Activated naive CD8-positive, alpha-beta T cell treated with anti-CD3 and anti-CD28 coated beads for 36 hours (primary cell): ENCODE measurements at regions not wholly inside any gene's neighbourhood (a gene's known extent, or its start where the extent isn't known, plus 50 kb on each side); places are given as distances from the start of the nearest gene placed in this dataset.
A peak's percentile ranks its signal among the peaks of the same experiment; 100 is the strongest.
"Not testable (repeated sequence)": the region's sequence is repeated elsewhere in the genome, so short reads cannot be mapped to it uniquely, and the experiment has no call there.

Experiments
- DNase-seq: peaks from one replicate; pipeline ENCODE4 v3.0.0; 2021
- H3K27ac Mint-ChIP-seq: one replicate; pipeline ENCODE4 v1.8.0; 2022; ENCODE audit warnings: mild to moderate bottlenecking, moderate library complexity, mixed read lengths
- H3K27me3 Mint-ChIP-seq: one replicate; pipeline ENCODE4 v1.8.0; 2022; ENCODE audit warnings: mild to moderate bottlenecking, mixed read lengths
- H3K36me3 Mint-ChIP-seq: one replicate; pipeline ENCODE4 v1.8.0; 2021; ENCODE audit warnings: mild to moderate bottlenecking, mixed read lengths
- H3K4me1 Mint-ChIP-seq: one replicate; pipeline ENCODE4 v1.8.0; 2021; ENCODE audit warnings: mixed read lengths
- H3K4me3 Mint-ChIP-seq: one replicate; pipeline ENCODE4 v1.8.0; 2022; ENCODE audit warnings: mild to moderate bottlenecking, moderate library complexity, mixed read lengths
- H3K9me3 Mint-ChIP-seq: one replicate; pipeline ENCODE4 v1.8.0; 2022; ENCODE audit warnings: mixed read lengths

DNA sequence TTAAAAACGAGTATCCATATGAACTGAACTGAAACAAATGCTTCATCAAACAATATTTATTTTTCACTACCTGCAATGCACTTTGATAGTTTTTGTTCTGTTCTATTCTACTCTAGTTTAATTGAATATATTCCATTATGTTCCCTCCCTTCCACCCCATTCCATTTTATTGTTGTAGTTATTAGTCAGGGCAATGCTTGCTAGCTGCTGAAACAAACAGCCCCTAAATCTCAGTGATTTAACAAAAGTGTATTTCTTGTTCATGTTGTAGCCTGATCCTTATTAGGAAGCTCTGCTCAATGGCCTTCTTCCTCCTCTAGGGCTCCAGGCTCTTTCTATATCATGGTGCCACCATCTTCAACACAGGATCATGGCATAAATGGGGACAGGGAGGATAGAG is 122.3 kb upstream of the RAI2 start:
- H3K9me3 Mint-ChIP-seq: peaks cover 2% of the 10 kb centered on the region
- H3K27ac Mint-ChIP-seq: no peak overlapping the region
- no peaks in the 10 kb centered on the region for H3K27me3 Mint-ChIP-seq
- DNase-seq: no peak
- no peaks in the 10 kb centered on the region for H3K36me3 Mint-ChIP-seq
- peaks cover 15% of the 10 kb centered on the region for H3K4me1 Mint-ChIP-seq
- H3K4me3 Mint-ChIP-seq: no peak overlapping the region

- H3K9me3 Mint-ChIP-seq: no peaks in the 10 kb centered on the region
- H3K27ac Mint-ChIP-seq: no peak overlapping the region
- no peak overlapping the region for H3K4me3 Mint-ChIP-seq
Measured at GRCh38 chrX:17977696-17978095, 116.6 kb upstream of the RAI2 start.

GRCh38 chrX:17976955-17977354 is 115.9 kb upstream of the RAI2 start:
- H3K36me3 Mint-ChIP-seq: no peaks in the 10 kb centered on the region
- H3K27me3 Mint-ChIP-seq: no peaks in the 10 kb centered on the region
- H3K27ac Mint-ChIP-seq: no peak overlapping the region
- H3K9me3 Mint-ChIP-seq: no peaks in the 10 kb centered on the region
- H3K4me1 Mint-ChIP-seq: no peaks in the 10 kb centered on the region
- no peak overlapping the region for H3K4me3 Mint-ChIP-seq
- DNase-seq: no peak

More at GRCh38 chrX:17977696-17978095, 116.6 kb upstream of the RAI2 start:
- no peaks in the 10 kb centered on the region for H3K4me1 Mint-ChIP-seq
- H3K27me3 Mint-ChIP-seq: no peaks in the 10 kb centered on the region
- DNase-seq: no peak
- H3K36me3 Mint-ChIP-seq: no peaks in the 10 kb centered on the region

GRCh38 chrX:17975349-17975748 is 114.3 kb upstream of the RAI2 start:
- not testable (repeated sequence) for H3K36me3 Mint-ChIP-seq, H3K9me3 Mint-ChIP-seq, DNase-seq

DNA sequence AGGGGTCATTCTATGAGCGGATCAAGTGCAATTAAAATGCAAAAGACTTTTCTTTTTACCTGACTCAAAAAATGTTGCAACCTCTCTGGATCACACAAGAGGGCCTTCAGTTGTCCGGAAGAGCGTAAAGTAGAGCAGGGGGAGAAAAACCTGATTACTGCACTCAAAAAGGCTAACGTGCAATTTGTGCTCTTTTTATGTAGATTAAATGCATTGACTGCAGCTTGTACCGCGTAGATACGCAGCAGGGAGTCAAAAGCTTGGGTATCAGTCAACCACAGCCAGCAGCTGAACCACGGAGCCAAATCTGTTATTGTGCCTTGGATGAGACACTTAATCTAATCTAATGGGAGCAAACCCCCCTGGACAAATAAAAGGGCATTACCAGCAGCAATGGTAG is 107.3 kb upstream of the RAI2 start:
- H3K27me3 Mint-ChIP-seq: no peaks in the 10 kb centered on the region
- H3K27ac Mint-ChIP-seq: no peak overlapping the region
- H3K4me1 Mint-ChIP-seq: no peaks in the 10 kb centered on the region
- H3K4me3 Mint-ChIP-seq: no peak overlapping the region
- H3K9me3 Mint-ChIP-seq: no peaks in the 10 kb centered on the region
- DNase-seq: no peak
- H3K36me3 Mint-ChIP-seq: no peaks in the 10 kb centered on the region

More at GRCh38 chrX:17975349-17975748, 114.3 kb upstream of the RAI2 start:
- not testable (repeated sequence) for H3K4me3 Mint-ChIP-seq, H3K27me3 Mint-ChIP-seq, H3K4me1 Mint-ChIP-seq, H3K27ac Mint-ChIP-seq

DNA sequence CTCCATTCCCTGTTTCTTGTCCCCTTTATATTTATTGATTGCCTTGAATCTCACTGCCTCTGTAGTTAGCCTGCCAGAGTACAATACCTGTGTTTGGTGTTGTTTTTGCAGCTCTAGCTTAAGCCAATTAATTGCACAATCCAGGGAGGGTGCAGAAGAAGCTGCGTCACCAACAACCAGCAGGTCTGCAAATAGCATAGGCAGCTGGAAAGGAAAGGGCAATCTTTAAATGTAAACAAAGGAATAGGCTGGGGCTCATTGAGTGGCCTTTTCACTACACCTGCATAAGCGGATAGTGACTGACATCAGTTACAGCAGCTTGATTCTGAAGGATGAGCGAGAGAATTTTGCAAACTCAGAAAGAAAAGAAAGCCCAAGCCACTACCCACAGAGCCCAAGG is 106.8 kb upstream of the RAI2 start:
- no peaks in the 10 kb centered on the region for H3K9me3 Mint-ChIP-seq
- H3K36me3 Mint-ChIP-seq: no peaks in the 10 kb centered on the region
- no peak for DNase-seq
- no peaks in the 10 kb centered on the region for H3K4me1 Mint-ChIP-seq
- no peaks in the 10 kb centered on the region for H3K27me3 Mint-ChIP-seq
- no peak overlapping the region for H3K4me3 Mint-ChIP-seq
- H3K27ac Mint-ChIP-seq: no peak overlapping the region

DNA sequence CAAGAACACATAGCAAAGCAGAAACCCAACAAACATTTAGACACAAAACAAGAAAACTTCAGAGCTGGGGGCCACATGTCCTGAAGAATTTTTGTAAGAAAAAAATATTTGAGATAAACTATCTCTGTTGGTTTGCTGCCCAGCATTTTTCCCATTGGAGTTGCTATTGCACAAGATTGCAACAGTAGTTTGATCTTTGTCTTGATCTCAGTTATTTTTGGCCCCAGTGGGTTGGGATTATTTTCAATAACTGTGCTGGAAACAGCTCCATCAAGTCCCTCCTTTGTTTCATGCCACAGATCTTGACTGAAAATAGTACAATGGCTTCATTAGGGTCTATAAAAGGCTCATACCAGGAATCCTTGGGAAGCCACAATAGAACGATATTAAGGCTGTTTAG is 103.8 kb upstream of the RAI2 start:
- Mint-ChIP-seq H3K4me1 (no peaks in the 10 kb centered on the region), H3K27ac (no peak overlapping the region), H3K27me3 (no peaks in the 10 kb centered on the region), H3K36me3 (no peaks in the 10 kb centered on the region), H3K9me3 (no peaks in the 10 kb centered on the region), H3K4me3 (no peak overlapping the region)
- DNase-seq: no peak

DNA sequence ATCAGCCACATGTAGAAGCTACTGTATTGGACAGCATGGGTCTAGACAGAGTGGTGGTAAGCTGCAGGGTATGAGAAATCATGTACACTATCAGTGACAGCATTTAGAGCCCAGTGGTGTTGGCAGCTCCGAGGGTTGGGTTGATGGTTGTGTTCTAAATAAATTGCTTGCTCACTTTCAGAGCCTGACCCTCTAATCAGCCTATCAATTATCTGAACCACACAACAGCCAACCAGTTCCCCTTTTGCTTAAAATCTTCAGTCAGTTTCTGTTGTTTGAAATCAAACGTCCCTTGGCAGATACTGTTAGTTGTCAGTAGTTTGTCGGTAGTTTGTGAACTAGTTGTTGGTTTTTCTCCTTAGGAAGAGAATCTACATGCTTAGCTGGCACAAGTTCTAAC is 99.8 kb upstream of the RAI2 start:
- Mint-ChIP-seq H3K36me3 (no peaks in the 10 kb centered on the region), H3K4me3 (no peak overlapping the region), H3K27me3 (peaks cover 3% of the 10 kb centered on the region), H3K4me1 (no peaks in the 10 kb centered on the region), H3K9me3 (no peaks in the 10 kb centered on the region), H3K27ac (no peak overlapping the region)
- no peak for DNase-seq

DNA sequence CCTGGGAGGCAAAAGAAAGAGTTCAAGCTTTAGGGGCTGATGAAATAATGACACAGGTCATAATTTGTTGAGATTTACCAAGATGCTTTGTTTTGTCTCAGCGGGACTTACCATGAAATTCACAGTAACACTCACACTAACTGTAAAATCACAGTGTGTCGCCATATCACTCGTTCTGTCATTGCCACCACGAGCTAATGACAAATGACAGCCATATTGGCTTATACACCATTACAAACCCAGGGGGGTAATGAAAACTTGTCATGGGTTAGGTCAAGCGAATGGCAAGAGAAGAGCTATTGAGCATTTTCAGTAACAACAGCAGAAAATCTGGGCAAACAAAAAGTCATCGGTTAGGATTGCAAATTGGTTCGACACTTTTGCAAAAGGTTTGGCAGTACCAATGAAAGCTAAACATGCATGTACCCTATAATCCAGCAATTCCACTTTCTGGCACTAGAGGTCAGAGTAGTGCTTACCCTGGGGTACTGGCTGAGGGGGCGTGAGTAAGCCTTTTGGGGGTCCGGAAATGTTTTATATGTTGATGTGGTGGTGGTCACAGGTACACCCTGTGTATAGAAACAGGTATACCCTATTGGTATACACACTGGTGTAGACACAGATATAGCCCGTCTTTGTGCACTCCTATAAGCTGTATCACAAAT is 83.9 kb upstream of the RAI2 start:
- Mint-ChIP-seq H3K27ac (no peak overlapping the region), H3K9me3 (no peaks in the 10 kb centered on the region), H3K27me3 (no peaks in the 10 kb centered on the region), H3K36me3 (no peaks in the 10 kb centered on the region), H3K4me1 (no peaks in the 10 kb centered on the region), H3K4me3 (no peak overlapping the region)
- peak; percentile 3 for DNase-seq

DNA sequence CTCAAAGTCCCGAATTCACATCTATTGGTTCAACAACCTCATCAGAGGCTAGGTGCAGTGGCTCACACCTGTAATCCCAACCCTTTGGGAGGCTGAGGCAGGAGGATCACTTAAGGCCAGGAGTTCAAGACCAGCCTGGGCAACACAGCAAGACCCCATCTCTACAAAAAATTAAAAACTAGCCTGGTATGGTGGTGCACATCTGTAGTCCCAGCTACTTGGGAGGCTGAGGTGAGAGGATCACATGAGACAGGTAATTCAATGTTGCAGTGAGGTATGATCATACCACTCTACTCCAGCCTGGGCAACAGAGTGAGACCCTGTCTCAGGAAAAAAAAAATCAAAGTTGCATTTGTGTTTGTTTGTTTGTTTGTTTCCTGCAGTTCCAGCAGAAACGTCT is 80.1 kb upstream of the RAI2 start:
- H3K27ac Mint-ChIP-seq, H3K9me3 Mint-ChIP-seq, H3K4me1 Mint-ChIP-seq, H3K36me3 Mint-ChIP-seq, H3K27me3 Mint-ChIP-seq, DNase-seq, H3K4me3 Mint-ChIP-seq: not testable (repeated sequence)

DNA sequence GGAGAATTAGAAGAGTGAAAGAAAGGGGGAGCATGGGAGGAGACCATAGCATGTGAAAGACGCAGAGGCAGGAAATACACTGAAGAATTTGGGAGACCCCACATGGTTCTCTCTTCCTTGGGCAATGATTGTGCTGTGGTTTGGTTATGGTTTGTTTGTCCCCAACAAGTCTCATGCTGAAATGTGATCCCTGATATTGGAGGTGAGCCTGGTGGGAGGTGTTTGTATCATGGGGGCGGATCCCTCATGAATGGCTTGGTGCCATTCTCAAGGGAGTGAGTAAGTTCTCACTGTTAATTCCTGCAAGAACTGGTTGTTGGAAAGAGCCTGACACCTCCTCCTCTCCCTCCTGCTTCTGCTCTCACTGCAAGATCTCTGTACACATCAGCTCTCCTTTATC is 78.6 kb upstream of the RAI2 start:
- Mint-ChIP-seq H3K36me3 (no peaks in the 10 kb centered on the region), H3K27ac (no peak overlapping the region), H3K27me3 (no peaks in the 10 kb centered on the region), H3K4me1 (no peaks in the 10 kb centered on the region), H3K9me3 (no peaks in the 10 kb centered on the region), H3K4me3 (no peak overlapping the region)
- no peak for DNase-seq

GRCh38 chrX:17933856-17934255 is 72.8 kb upstream of the RAI2 start:
- no peak overlapping the region for H3K4me3 Mint-ChIP-seq
- no peaks in the 10 kb centered on the region for H3K36me3 Mint-ChIP-seq
- no peaks in the 10 kb centered on the region for H3K4me1 Mint-ChIP-seq
- H3K27me3 Mint-ChIP-seq: no peaks in the 10 kb centered on the region
- no peaks in the 10 kb centered on the region for H3K9me3 Mint-ChIP-seq
- H3K27ac Mint-ChIP-seq: no peak overlapping the region
- DNase-seq: no peak

- H3K4me1 Mint-ChIP-seq: no peaks in the 10 kb centered on the region
- H3K27me3 Mint-ChIP-seq: no peaks in the 10 kb centered on the region
- no peak overlapping the region for H3K4me3 Mint-ChIP-seq
- H3K27ac Mint-ChIP-seq: no peak overlapping the region
- no peaks in the 10 kb centered on the region for H3K9me3 Mint-ChIP-seq
- no peak for DNase-seq
- no peaks in the 10 kb centered on the region for H3K36me3 Mint-ChIP-seq
Measured at GRCh38 chrX:17932781-17933180, 71.7 kb upstream of the RAI2 start.

- DNase-seq: no peak
- Mint-ChIP-seq H3K27me3 (no peaks in the 10 kb centered on the region), H3K9me3 (no peaks in the 10 kb centered on the region), H3K27ac (no peak overlapping the region), H3K4me1 (no peaks in the 10 kb centered on the region), H3K36me3 (no peaks in the 10 kb centered on the region), H3K4me3 (no peak overlapping the region)
Measured at GRCh38 chrX:17931855-17932254, 70.8 kb upstream of the RAI2 start.

- no peak for DNase-seq
- no peak overlapping the region for H3K27ac Mint-ChIP-seq
- H3K4me3 Mint-ChIP-seq: no peak overlapping the region
Measured at GRCh38 chrX:17930850-17931249, 69.8 kb upstream of the RAI2 start.

DNA sequence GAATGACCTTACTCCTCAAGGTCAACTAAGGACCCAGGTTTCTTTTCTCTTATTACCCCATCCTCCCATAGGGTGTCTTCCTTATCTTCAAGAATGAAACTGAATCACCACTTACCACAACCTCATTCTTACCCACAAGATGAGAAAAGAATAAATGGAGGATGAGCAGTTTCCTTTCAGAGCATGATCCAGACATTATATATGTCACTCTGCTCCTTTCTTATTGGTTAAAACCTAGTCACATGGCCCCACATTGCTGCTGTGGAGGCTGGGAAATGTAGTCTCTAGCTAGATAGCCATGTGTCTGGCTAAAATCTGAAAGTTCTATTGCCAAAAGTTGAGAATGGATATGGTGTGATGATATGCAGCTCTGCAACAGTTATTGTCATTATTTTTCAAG is 62.4 kb upstream of the RAI2 start:
- no peak for DNase-seq
- H3K4me3 Mint-ChIP-seq: no peak overlapping the region
- H3K9me3 Mint-ChIP-seq: peaks cover 2% of the 10 kb centered on the region
- H3K36me3 Mint-ChIP-seq: no peaks in the 10 kb centered on the region
- peaks cover 3% of the 10 kb centered on the region for H3K4me1 Mint-ChIP-seq
- H3K27me3 Mint-ChIP-seq: no peaks in the 10 kb centered on the region
- no peak overlapping the region for H3K27ac Mint-ChIP-seq

More at GRCh38 chrX:17930850-17931249, 69.8 kb upstream of the RAI2 start:
- H3K36me3 Mint-ChIP-seq: no peaks in the 10 kb centered on the region
- no peaks in the 10 kb centered on the region for H3K27me3 Mint-ChIP-seq
- peaks cover 2% of the 10 kb centered on the region for H3K9me3 Mint-ChIP-seq
- no peaks in the 10 kb centered on the region for H3K4me1 Mint-ChIP-seq
